ENCODE measurements at regions not wholly inside any gene's neighbourhood (a gene's known extent, or its start where the extent isn't known, plus 50 kb on each side); places are given as distances from the start of the nearest gene placed in this dataset.

DNA sequence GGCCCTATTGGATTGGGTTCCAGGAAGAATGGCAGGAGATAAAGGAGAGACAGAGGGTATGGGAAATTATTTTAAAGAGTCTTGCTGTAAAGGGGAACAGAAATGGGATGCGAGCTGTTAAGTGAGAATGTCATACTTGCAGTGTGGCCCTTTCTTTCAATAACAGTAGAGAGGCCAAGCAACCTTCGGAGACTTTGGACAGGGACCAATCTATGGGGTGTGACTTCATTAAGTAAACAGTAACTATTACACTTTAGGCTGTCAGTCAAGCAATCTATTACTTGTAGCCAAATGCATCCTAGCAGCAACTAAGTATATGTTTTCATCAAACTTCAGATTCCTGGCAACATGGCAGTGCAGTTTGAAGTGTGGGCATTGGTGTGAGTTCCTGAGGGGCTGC is 376.2 kb upstream of the LARGE1 start:
- intact Hi-C loops (cut with DNase I; ENCODE audit: low total_unique reads) = no loop called here
- H3K9me3 ChIP-seq = no peaks in the 10 kb centered on the region
- no peaks in the 10 kb centered on the region for H3K4me1 ChIP-seq
- 58 to 77% methylated on average over 2 of the region's 2 CpGs for WGBS, 2 donors
- H3K4me3 ChIP-seq = no peak overlapping the region
- no peak for TF ChIP-seq POLR2A (IDR thresholded peaks at IDR 0.05)
- TF ChIP-seq, protein P1, sequence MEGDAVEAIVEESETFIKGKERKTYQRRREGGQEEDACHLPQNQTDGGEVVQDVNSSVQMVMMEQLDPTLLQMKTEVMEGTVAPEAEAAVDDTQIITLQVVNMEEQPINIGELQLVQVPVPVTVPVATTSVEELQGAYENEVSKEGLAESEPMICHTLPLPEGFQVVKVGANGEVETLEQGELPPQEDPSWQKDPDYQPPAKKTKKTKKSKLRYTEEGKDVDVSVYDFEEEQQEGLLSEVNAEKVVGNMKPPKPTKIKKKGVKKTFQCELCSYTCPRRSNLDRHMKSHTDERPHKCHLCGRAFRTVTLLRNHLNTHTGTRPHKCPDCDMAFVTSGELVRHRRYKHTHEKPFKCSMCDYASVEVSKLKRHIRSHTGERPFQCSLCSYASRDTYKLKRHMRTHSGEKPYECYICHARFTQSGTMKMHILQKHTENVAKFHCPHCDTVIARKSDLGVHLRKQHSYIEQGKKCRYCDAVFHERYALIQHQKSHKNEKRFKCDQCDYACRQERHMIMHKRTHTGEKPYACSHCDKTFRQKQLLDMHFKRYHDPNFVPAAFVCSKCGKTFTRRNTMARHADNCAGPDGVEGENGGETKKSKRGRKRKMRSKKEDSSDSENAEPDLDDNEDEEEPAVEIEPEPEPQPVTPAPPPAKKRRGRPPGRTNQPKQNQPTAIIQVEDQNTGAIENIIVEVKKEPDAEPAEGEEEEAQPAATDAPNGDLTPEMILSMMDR (IDR thresholded peaks at IDR 0.05) = no peak
- no peak for DNase-seq
- no peaks in the 10 kb centered on the region for H3K27me3 ChIP-seq
- no peaks in the 10 kb centered on the region for H3K36me3 ChIP-seq (ENCODE audit: low read depth, missing control alignments)
- H3K27ac ChIP-seq = no peak overlapping the region

DNA sequence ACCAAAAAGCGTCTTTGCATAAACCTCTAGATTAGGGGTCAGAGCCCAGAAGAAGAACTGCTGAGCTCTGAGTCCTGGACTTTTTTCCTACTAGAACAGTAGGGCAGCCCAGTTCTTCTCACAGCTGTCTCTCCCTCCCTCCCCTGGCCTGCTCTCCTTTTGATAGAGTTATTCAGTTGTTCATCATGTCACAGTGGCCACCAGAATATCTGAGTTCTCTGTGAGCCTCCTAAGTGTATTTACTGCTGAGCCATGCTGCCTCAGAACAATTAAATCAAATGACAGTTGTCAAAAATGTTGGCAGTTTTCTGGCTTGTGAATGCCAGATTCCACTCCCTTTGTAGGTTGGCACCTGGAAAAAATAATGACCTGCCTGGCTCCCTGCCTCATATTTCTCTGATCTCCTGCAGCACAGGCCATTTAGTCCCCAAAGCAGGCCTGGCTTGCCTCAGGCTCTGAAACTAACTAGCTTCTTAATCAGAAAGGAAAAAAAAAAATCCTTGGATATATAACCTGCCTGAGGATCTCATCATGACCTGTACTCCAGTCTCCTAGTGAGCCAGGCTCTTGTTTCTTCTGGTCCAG is 377.4 kb upstream of the LARGE1 start:
- Histone ChIP-seq H3K27me3 (no peaks in the 10 kb centered on the region), H3K4me3 (no peak overlapping the region), H3K4me1 (no peaks in the 10 kb centered on the region), H3K36me3 (ENCODE audit: low read depth, missing control alignments) (no peaks in the 10 kb centered on the region), H3K9me3 (no peaks in the 10 kb centered on the region), H3K27ac (no peak overlapping the region)
- TF ChIP-seq, protein P1 (IDR thresholded peaks at IDR 0.05) = no peak
- TF ChIP-seq POLR2A (IDR thresholded peaks at IDR 0.05) = no peak
- intact Hi-C loops (cut with DNase I; ENCODE audit: low total_unique reads) = no loop called here
- WGBS, 2 donors = 89 to 95% methylated on average over 1 of the region's 1 CpG
- no peak for DNase-seq

DNA sequence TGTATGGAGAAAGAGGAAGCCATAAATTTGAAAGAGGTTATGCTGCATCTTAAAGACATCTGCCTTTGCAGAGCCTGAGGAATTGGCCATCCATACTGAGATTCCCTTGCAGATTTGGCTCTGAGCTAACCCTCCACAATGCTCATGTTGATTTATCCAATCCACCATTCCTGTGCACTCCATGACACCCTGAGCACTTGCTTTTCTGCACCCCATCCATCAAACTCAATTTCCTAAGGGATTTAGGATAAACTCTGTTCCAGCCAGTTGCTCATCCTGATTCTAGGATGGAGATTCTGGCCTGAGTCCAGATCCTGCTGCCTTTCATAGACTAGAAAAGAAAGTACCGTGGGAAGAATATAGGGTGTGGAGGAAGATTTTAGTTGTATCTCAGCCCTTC is 379.2 kb upstream of the LARGE1 start:
- DNase-seq = no peak
- Histone ChIP-seq H3K9me3 (no peaks in the 10 kb centered on the region), H3K27me3 (no peaks in the 10 kb centered on the region), H3K4me3 (no peak overlapping the region), H3K4me1 (no peaks in the 10 kb centered on the region), H3K36me3 (ENCODE audit: low read depth, missing control alignments) (no peaks in the 10 kb centered on the region), H3K27ac (no peak overlapping the region)
- WGBS, 2 donors = 70 to 87% methylated on average over 1 of the region's 1 CpG
- TF ChIP-seq, protein P1 (IDR thresholded peaks at IDR 0.05) = no peak
- no peak for TF ChIP-seq POLR2A (IDR thresholded peaks at IDR 0.05)
- intact Hi-C loops (cut with DNase I; ENCODE audit: low total_unique reads) = no loop called here

DNA sequence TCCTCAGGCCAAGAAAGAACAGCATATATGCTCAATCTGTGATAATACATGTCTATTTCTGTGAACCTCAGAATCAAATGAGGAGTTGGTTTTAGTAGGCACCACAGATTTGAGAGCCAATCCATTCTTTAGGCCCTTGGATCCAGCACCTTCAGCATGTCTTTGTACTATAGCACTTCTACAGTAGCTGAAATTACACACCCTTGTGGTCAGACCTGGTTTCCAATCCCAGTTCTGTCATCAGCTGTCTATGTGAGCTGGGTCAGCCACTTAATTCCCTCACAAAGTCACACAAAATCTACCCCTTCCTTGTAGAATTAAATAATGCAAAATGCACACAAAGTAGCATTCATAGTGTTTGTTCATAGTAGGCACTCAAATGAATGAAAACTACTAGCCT is 381.3 kb upstream of the LARGE1 start:
- Histone ChIP-seq H3K36me3 (ENCODE audit: low read depth, missing control alignments) (no peaks in the 10 kb centered on the region), H3K27me3 (no peaks in the 10 kb centered on the region), H3K4me1 (no peaks in the 10 kb centered on the region), H3K9me3 (no peaks in the 10 kb centered on the region), H3K27ac (no peak overlapping the region), H3K4me3 (no peak overlapping the region)
- no peak for DNase-seq
- no peak for TF ChIP-seq POLR2A (IDR thresholded peaks at IDR 0.05)
- TF ChIP-seq, protein P1 (IDR thresholded peaks at IDR 0.05) = no peak
- intact Hi-C loops (cut with DNase I; ENCODE audit: low total_unique reads) = no loop called here

DNA sequence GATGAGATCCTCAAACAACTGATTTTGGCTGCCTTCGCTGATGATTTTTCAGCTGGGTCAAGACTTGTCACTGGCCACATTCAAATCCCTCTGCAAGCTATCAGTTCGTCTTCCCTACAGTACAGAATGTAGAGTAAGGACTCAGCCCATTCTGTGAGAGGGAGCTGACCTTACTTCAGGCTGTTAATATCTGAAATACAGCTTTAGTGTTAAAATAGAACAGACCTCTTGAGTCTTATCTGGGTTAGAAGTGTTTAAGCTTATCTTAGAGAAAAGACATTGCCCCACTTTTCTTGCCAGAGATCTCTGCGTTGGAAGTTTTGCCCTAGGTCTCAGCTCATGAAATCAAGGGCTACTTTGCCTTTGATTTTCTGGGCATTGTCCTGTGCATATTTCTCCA is 383.4 kb upstream of the LARGE1 start:
- no peak for DNase-seq
- no peaks in the 10 kb centered on the region for H3K27me3 ChIP-seq
- no peak overlapping the region for H3K4me3 ChIP-seq
- 67 to 81% methylated on average over 3 of the region's 3 CpGs for WGBS, 2 donors
- H3K4me1 ChIP-seq = no peaks in the 10 kb centered on the region
- no peaks in the 10 kb centered on the region for H3K36me3 ChIP-seq (ENCODE audit: low read depth, missing control alignments)
- H3K9me3 ChIP-seq = no peaks in the 10 kb centered on the region
- intact Hi-C loops (cut with DNase I; ENCODE audit: low total_unique reads) = no loop called here
- TF ChIP-seq POLR2A (IDR thresholded peaks at IDR 0.05) = no peak
- TF ChIP-seq, protein P1 (IDR thresholded peaks at IDR 0.05) = no peak
- no peak overlapping the region for H3K27ac ChIP-seq

Measured in testis (tissue), 2 donors.